PC-9 (cell line): ENCODE measurements at regions not wholly inside any gene's neighbourhood (a gene's known extent, or its start where the extent isn't known, plus 50 kb on each side); places are given as distances from the start of the nearest gene placed in this dataset.

ENCODE experiments used
- BruUV-seq: library from RNA; stranded (reverse); fragments of 400-500 nt; replicated peaks from 2 replicates; lab custom pipeline; 2021; lab: Mats Ljungman, UMichigan
- CTCF ChIA-PET: fragments of 300-600 bp; sonication (Branson Sonifier 250); formaldehyde crosslinking; loops from one replicate; lab custom pipeline; 2022; ENCODE audit warnings: antibody characterized with exemption; lab: Charles Lee
- POLR2A ChIA-PET: fragments of 300-600 bp; sonication (Branson Sonifier 250); formaldehyde crosslinking; loops from one replicate; lab custom pipeline; 2022; ENCODE audit warnings: antibody characterized with exemption; ENCODE audit not compliant: unreplicated experiment; lab: Charles Lee
- DNase-seq, 2 experiments: peaks; one replicate each; pipeline versions ENCODE4 v3.0.0 to v3.0.0-alpha.2; 2015 to 2022; ENCODE audit warnings: mixed read lengths in 1 of 2
- H2AFZ ChIP-seq: fragments of 200-600 bp; sonication (generic); 2 replicates; pipeline ENCODE4 v1.8.1; 2017; ENCODE audit warnings: antibody characterized with exemption
- H3F3A ChIP-seq: fragments of 200-600 bp; sonication (generic); 2 replicates; pipeline ENCODE4 v1.8.1; 2017; ENCODE audit warnings: antibody characterized with exemption, mild to moderate bottlenecking, low read depth; ENCODE audit not compliant: insufficient read depth
- H3K27ac ChIP-seq: fragments of 200-600 bp; sonication (generic); 2 replicates; pipeline ENCODE4 v1.6.1; 2016; ENCODE audit warnings: mixed run types
- H3K27me3 ChIP-seq: fragments of 200-600 bp; sonication (generic); 2 replicates; pipeline ENCODE4 v1.6.1; 2016; ENCODE audit warnings: low read depth, mixed run types; ENCODE audit not compliant: insufficient read depth
- H3K36me3 ChIP-seq: fragments of 200-600 bp; sonication (generic); 2 replicates; pipeline ENCODE4 v1.6.1; 2016; ENCODE audit warnings: low read depth, mixed run types
- H3K4me1 ChIP-seq: fragments of 200-600 bp; sonication (generic); replicated peaks from 2 replicates; pipeline ENCODE4 v1.6.1; 2016; ENCODE audit warnings: mixed run types; ENCODE audit not compliant: insufficient read depth
- H3K4me2 ChIP-seq: fragments of 200-600 bp; sonication (generic); 2 replicates; pipeline ENCODE4 v1.6.1; 2017; ENCODE audit warnings: mixed run types
- H3K4me3 ChIP-seq: fragments of 200-600 bp; sonication (generic); 2 replicates; pipeline ENCODE4 v1.6.1; 2016; ENCODE audit warnings: mixed run types
- H3K79me2 ChIP-seq: fragments of 200-600 bp; sonication (generic); 2 replicates; pipeline ENCODE4 v1.6.1; 2017; ENCODE audit warnings: low read depth, mixed run types
- H3K9me2 ChIP-seq: fragments of 200-600 bp; sonication (generic); 2 replicates; pipeline ENCODE4 v1.8.1; 2017; ENCODE audit warnings: mild to moderate bottlenecking; ENCODE audit not compliant: insufficient read depth
- H3K9me3 ChIP-seq: fragments of 200-600 bp; sonication (generic); 2 replicates; pipeline ENCODE4 v1.8.1; 2016; ENCODE audit warnings: low read depth; ENCODE audit not compliant: insufficient read depth
- H4K20me1 ChIP-seq: fragments of 200-600 bp; sonication (generic); 2 replicates; pipeline ENCODE4 v1.8.1; 2017; ENCODE audit not compliant: insufficient read depth
- EZH2 ChIP-seq: fragments of 200-600 bp; sonication (generic); IDR thresholded peaks from 2 replicates; pipeline ENCODE4 v1.8.0; 2017; ENCODE audit warnings: antibody characterized with exemption, low read depth
- intact Hi-C: fragments of 100-400 bp; cut with micrococcal nuclease; formaldehyde crosslinking; loops from one replicate; pipeline ENCODE4 v1.10.0; 2022; ENCODE audit not compliant: unreplicated experiment
- TF ChIP-seq, protein P1 (sequence below): fragments of 200-600 bp; sonication (generic); conservative IDR thresholded peaks from 2 replicates; pipeline ENCODE4 v1.6.1; 2017; ENCODE audit warnings: mixed run types, antibody characterized with exemption, mild to moderate bottlenecking, moderate library complexity

- no peaks in the 10 kb centered on the region for H4K20me1 ChIP-seq
- H3K36me3 ChIP-seq: no peaks in the 10 kb centered on the region
- H3K4me1 ChIP-seq: no peaks in the 10 kb centered on the region; the same call in 1 of the 2 replicates
- H3K27ac ChIP-seq: no peak overlapping the region
- H3K27me3 ChIP-seq: no peaks in the 10 kb centered on the region
- no peaks in the 10 kb centered on the region for H3K9me3 ChIP-seq
- intact Hi-C loops: no loop called here
- H3F3A ChIP-seq: no peaks in the 10 kb centered on the region
- no peak overlapping the region for H2AFZ ChIP-seq
- no peak overlapping the region for H3K4me2 ChIP-seq
- no TSS peak for BruUV-seq
- no peak overlapping the region for H3K4me3 ChIP-seq
- H3K9me2 ChIP-seq: no peaks in the 10 kb centered on the region
- no peak for DNase-seq
- ChIA-PET CTCF (no interaction called here), POLR2A (no interaction called here)
- no peak for TF ChIP-seq EZH2
- TF ChIP-seq, protein P1, sequence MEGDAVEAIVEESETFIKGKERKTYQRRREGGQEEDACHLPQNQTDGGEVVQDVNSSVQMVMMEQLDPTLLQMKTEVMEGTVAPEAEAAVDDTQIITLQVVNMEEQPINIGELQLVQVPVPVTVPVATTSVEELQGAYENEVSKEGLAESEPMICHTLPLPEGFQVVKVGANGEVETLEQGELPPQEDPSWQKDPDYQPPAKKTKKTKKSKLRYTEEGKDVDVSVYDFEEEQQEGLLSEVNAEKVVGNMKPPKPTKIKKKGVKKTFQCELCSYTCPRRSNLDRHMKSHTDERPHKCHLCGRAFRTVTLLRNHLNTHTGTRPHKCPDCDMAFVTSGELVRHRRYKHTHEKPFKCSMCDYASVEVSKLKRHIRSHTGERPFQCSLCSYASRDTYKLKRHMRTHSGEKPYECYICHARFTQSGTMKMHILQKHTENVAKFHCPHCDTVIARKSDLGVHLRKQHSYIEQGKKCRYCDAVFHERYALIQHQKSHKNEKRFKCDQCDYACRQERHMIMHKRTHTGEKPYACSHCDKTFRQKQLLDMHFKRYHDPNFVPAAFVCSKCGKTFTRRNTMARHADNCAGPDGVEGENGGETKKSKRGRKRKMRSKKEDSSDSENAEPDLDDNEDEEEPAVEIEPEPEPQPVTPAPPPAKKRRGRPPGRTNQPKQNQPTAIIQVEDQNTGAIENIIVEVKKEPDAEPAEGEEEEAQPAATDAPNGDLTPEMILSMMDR: no peak
- no peaks in the 10 kb centered on the region for H3K79me2 ChIP-seq
Measured at GRCh38 chr12:75756111-75756510, 244.7 kb upstream of the KRR1 start.

GRCh38 chr12:75754698-75755097 lies 243.3 kb upstream of the KRR1 start:
- Histone ChIP-seq H3K9me3 (no peaks in the 10 kb centered on the region), H3F3A (no peaks in the 10 kb centered on the region), H3K27me3 (no peaks in the 10 kb centered on the region), H2AFZ (no peak overlapping the region), H3K27ac (no peak overlapping the region), H3K4me2 (no peak overlapping the region), H3K36me3 (no peaks in the 10 kb centered on the region), H3K79me2 (no peaks in the 10 kb centered on the region), H3K9me2 (no peaks in the 10 kb centered on the region), H4K20me1 (no peaks in the 10 kb centered on the region), H3K4me3 (no peak overlapping the region), H3K4me1 (no peaks in the 10 kb centered on the region; the same call in 1 of the 2 replicates)
- no TSS peak for BruUV-seq
- DNase-seq: no peak
- ChIA-PET CTCF (no interaction called here), POLR2A (no interaction called here)
- TF ChIP-seq, protein P1: no peak
- no peak for TF ChIP-seq EZH2
- intact Hi-C loops: no loop called here

- no peak overlapping the region for H2AFZ ChIP-seq
- H3K79me2 ChIP-seq: no peaks in the 10 kb centered on the region
- no peak for DNase-seq
- intact Hi-C loops: no loop called here
- no peak overlapping the region for H3K27ac ChIP-seq
- H3F3A ChIP-seq: no peaks in the 10 kb centered on the region
- no peak overlapping the region for H3K4me3 ChIP-seq
- no TSS peak for BruUV-seq
- ChIA-PET POLR2A (no interaction called here), CTCF (no interaction called here)
- no peaks in the 10 kb centered on the region for H3K9me3 ChIP-seq
- H4K20me1 ChIP-seq: no peaks in the 10 kb centered on the region
- no peaks in the 10 kb centered on the region for H3K9me2 ChIP-seq
- no peaks in the 10 kb centered on the region for H3K4me1 ChIP-seq
- H3K36me3 ChIP-seq: no peaks in the 10 kb centered on the region
- H3K27me3 ChIP-seq: no peaks in the 10 kb centered on the region
- no peak overlapping the region for H3K4me2 ChIP-seq
- no peak for TF ChIP-seq EZH2
- TF ChIP-seq, protein P1: no peak
Measured at GRCh38 chr12:75754141-75754540, 242.7 kb upstream of the KRR1 start.
